ENCODE measurements at regions not wholly inside any gene's neighbourhood (a gene's known extent, or its start where the extent isn't known, plus 50 kb on each side); places are given as distances from the start of the nearest gene placed in this dataset.
"Not testable (repeated sequence)": the region's sequence is repeated elsewhere in the genome, so short reads cannot be mapped to it uniquely, and the experiment has no call there.

DNA sequence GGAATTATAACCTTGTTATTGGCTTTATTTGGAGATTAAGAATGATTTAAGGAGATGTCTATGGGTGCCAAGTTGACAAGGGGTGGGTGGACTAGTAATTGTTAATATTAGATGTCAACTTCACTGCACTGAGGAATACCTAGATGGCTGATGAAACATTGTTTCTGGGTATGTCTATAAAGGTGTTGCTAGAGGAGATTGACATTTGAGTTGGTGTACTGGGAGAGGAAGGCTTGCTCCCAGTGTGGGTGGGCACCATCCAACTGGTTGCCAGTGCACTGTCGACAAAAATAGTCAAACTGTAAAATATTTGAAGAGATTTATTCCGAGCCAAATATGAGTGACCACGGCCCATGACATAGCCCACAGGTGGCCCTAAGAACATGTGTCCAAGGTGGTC, 378.8 kb downstream of the NDFIP2 start:
- DNase-seq: no peak

GRCh38 chr13:79853251-79853650, 372.3 kb downstream of the NDFIP2 start:
- no peak for DNase-seq

DNA sequence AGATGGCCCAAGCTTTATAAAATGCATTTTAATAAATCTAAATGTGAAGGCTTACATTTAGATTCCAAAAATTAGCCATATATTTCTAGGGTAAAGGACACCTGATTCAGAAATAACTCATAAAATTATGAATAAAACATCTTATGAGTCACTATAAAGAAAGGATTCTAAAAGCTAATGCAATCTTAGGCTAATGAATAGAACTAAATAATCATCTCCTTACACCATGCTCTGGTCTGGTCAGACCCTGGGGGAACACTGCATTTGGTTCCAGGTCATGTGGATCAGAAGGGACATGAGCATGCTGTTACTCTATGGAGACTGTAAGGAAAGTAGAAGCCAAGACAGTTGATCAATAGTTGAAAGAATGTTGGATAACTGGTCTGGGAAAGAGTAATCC, 370.4 kb downstream of the NDFIP2 start:
- no peak for DNase-seq

DNA sequence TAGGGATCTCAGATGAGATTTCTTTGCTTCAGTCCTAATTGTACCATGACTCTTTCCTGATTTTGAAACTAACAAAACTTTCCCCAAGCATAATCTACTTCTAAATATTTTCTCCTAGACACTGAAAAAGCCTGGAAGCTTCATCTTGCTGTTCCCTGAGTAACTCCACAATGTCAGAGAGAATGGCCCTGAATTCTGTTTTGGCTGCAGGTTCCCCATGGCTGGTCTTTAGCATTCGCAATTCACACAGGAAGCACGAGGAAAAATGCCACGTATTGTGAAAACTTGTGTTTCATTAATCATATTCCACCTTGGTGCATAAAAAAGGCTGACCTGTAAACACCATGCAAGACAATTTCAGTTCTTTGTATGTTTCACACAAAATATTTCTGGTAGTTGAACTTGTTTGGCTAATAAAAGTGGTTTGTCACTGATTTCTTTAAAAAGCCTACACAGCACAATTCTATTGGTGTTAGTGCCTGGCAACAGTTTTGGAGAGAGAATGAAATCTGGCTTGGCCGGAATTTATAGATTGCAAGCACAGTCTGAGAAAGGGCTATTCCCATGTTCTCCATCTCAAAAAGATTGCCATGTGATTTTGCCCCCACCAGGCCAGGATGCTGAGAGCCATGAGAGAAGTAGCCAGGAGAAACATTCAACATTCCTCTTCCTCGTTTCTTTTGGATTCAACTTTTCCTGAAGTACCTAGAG, 367.1 kb downstream of the NDFIP2 start:
- no peak for DNase-seq

DNA sequence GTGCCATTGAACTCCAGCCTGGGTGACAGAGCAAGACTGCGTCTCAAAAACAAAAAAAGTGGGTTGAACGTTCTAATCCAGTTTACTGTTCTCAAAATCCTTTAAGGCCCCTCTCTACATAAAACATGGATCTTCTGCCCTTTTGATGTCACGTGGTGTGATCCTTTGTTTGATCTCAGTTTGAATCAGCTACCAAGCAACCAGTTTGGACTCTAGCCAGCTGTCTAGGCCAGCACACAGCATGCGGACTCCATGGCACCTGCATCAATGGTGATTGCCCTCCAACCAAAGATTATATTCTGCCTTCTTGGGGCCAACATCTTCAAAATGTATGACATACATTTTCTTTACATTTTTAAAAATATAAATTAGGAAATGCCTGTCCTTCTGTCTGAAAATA, 365.4 kb downstream of the NDFIP2 start:
- no peak for DNase-seq

DNA sequence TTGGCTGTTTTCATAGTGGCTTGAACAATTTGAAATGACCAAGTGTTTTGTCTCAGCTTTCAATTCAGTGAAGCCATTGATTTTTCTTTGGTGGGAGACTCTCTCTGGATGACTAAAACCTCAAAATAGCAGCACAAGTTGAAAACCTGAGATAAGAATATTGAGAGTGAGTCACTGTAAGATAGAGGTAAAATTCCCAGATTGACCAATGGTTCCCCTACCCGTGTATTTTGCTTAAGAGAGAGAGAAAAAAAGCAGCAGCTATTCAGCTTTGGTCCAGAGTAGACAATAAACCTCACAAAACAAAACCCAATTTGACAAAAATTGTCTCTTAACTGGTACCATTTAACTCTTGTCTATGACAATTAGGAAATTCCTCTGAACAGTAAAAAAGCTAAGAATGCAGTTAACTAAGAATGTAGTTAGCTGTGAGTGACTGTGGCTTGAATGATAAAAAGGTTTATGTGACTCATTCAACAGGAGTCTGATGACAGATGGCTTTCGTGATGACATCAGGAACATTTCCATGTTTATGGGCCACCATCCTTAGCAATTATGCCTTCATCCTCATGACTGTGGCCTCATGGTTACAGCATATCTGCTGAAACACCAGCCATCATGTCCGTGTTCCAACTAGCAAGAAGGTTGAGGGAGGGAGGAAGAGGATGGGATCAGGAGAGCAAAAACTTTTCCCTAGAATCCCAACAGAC, 356.9 kb downstream of the NDFIP2 start:
- no peak for DNase-seq

DNA sequence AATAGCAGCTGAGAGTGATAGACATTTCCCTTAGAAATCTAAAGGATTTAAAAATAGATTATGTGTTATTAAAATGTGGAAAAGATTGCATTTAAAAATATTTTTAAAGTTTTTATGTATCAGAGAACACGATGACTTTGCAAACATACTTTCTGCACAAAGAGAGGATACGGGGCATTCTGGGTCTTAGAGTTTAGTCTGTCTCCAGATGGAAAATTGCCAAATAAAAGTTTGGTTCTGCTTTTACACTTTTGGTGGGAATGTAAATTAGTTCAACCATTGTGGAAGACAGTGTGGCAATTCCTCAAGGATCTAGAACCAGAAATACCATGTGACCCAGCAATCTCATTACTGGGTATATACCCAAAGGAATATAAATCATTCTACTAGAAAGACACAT, 355.2 kb downstream of the NDFIP2 start:
- not testable (repeated sequence) for DNase-seq

DNA sequence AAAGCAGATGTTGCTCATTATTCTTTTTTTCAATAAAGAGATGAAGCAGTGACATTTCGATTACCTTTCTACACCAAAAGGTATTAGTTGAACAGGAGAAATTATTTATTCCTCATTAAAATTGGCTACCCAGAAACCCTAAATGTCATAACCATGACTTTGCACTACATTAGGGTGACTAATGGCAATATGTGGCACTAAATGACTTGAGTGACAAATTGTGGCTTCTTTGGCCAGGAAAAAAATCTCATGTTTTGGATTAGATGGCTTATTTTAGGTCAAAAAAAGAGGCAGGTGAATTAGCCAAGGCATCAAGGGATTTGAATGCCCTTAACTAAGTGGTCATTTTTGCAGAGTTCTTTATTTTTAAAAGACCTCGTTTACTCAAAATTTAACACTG, 353.9 kb downstream of the NDFIP2 start:
- no peak for DNase-seq

DNA sequence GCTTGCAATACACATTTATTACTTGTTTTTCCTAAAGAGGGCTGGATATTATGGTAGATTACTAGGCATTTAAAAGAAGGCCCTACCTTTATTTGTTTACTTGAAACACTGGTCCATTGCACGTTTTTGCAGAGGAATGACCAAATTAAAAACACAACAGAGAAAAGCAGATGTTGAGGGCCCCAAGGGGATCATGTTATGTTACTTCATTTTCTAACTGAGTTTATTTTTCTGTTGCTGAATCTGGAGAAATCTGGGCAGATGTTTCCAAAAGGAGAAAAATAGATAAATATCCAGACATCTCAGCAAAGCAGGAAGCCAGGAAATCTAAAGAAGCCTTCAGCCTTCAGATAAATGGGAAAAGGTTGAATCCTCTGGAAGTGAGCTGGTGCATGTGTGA, 353.0 kb downstream of the NDFIP2 start:
- DNase-seq: no peak

- no peak for DNase-seq
Measured at GRCh38 chr13:79831556-79831955, 350.6 kb downstream of the NDFIP2 start.

DNA sequence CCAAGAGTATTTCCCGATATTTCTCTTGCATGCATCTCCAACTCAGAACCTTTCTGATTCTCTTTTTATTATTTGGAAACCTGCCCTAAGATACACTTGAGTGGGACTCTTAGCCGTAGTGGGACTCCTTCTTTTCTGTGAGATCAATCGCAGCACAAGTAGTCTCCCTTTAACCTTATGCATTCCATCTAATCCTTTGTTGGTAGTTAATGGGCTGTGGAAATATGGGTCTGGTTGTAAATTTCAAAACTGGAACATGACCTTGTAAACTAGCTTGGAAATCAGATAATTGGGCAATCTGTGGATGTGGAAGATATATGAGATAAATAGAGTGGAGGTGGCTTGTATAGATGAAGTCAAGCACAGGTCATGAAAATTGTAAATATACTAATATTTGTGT, 350.0 kb downstream of the NDFIP2 start:
- DNase-seq: no peak

GRCh38 chr13:79830426-79830825, 349.5 kb downstream of the NDFIP2 start:
- no peak for DNase-seq

GRCh38 chr13:79829880-79830279, 348.9 kb downstream of the NDFIP2 start:
- DNase-seq: no peak

GRCh38 chr13:79825959-79826358, 345.0 kb downstream of the NDFIP2 start:
- no peak for DNase-seq

- no peak for DNase-seq
Measured at GRCh38 chr13:79815041-79815440, 334.1 kb downstream of the NDFIP2 start.

DNA sequence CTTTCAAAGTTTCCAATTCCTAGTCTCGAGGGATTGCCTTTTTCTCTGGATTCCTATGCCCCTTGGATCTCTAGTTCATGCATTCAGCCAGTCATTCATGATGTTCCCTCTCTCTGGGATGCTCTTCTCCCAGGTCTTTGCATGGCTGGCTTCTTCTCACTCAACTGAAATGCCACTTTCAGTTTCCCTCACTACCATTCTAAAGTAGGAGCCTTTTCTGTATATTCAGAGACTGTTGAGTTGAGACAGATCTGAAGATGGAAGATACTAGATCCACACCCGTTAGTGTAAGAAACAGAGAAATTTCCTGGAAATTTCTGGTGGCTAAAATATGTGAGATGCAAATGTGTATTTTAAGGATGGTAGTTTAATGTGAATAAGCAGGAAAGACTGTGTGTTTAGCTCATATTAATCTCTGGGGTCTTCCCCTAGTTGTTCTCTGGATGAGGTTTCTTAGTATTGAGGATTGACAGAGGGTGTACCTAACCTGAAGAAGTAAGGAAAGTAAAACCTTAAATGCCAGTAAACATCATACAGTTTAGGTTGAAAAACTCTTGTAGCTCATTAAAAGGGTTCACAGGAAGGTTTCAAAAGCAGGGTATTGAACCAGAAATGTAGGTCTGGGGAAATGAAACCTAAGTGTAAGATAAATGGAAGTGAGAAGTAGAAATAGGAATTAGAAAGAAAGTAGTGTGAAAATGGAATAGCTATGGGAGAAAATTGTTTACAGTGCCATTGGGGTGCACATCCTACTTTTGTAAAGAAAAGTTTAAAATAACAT, 331.3 kb downstream of the NDFIP2 start:
- DNase-seq: no peak

- DNase-seq: no peak
Measured at GRCh38 chr13:79811170-79811569, 330.2 kb downstream of the NDFIP2 start.

DNA sequence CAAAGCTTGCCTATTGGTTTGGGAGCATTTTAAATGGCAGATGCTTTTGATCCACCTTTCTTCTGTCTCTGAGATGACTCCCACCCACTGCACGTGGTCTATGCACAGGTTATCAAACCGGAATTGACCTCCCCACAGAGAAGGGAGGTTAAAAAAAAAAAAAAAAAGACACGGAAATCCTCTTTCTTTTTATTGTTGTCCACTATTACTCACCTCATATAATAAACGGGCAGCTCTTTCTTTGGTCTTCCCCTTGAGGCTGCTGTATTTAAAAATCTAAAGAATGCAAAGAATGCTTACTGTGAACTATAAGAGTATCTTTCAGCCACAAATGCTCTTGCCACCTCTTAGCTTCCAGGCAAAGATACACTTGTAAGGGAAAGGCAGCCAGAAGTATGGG, 329.7 kb downstream of the NDFIP2 start:
- DNase-seq: no peak

- no peak for DNase-seq
Measured at GRCh38 chr13:79810018-79810417, 329.1 kb downstream of the NDFIP2 start.

DNA sequence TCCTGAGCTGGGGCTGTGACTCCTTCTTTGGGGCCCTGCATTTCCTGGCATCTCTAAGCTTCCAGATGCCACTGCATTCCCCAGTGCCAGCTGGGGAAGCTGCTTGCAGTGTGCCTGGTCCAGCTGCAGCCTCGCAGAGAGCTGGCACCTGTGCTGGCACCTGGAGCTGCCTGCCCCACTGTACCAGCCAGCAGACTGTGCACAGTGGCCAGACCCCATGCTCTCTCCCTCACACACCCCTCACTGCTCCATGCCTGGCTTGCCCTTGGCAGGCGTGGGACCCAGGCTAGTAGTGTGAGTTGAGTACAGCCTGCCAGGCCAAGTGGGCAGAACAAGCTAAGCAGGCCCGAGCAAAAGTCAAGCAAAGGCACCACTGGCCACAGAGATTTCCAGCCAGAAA, 327.5 kb downstream of the NDFIP2 start:
- DNase-seq: no peak

DNA sequence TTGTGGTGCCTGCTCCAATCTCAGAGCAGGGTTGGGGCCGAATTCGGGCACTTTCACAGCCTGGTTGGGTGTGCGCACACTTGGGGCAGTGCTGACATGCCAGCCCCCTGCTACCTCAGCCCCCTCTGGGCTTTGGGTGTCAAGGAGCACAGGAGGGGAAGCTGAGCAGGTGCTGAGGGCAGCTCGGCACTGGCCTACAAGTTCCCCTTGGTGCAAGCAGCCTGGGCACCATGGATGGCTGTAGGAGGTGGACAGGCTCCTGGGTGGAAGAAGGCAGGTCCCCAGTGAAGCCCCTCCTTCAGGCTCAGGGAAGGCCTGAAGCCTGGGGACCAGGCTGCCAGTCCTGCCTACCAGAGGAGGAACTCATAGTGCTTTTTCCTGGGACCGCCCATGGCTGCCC, 326.6 kb downstream of the NDFIP2 start:
- DNase-seq: no peak

- DNase-seq: no peak
Measured at GRCh38 chr13:79806821-79807220, 325.9 kb downstream of the NDFIP2 start.

DNA sequence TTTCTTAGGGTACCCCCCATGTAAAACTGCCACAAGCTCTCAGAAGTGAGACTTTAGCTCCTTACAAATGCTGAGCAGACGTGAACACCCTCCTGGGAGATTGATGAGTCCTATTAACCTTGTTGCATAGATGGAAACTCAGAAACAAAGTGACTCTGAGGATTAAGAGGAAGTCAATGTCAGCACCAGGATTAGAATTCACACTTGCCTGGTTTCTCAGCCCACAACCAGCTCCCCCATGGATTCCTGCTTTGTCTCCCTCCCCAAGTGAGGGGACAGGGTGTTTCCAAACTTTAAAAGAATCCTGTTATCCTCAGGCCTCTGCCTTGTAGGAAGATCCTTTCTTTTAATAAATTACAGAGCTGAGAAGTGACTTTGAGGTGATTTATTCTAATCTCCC, 324.4 kb downstream of the NDFIP2 start:
- DNase-seq: no peak

DNA sequence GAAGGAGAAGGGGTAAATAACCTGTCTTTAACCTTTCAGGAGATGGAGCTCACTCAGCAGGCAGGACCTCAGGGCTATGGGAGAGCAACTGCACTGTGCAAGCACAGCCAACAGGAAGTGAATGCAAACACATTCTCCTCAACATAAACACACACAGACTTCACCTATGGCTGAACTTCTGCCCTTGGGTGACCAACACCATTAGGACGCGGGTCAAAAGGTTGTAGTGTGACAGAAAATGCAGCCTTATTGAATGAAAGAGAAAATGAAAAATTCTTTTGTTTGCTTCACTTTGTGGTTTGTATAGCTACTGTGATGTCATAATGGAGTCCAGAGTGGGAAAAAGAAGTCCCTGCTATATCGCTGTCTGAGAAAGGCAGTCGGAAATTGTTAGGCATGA, 323.0 kb downstream of the NDFIP2 start:
- DNase-seq: no peak
